GM12873 (cell line): ENCODE measurements at regions not wholly inside any gene's neighbourhood (a gene's known extent, or its start where the extent isn't known, plus 50 kb on each side); places are given as distances from the start of the nearest gene placed in this dataset.

Experiments used
- CTCF ChIP-seq: IDR thresholded peaks from 2 replicates; pipeline ENCODE4 v1.5.1; 2012; ENCODE audit warnings: low read depth, mild to moderate bottlenecking, moderate library complexity, low read length, control low read depth; ENCODE audit not compliant: insufficient read depth; ENCODE audit errors: missing control alignments

GRCh38 chr2:52463457-52463856 is 1304.1 kb upstream of the CHAC2 start:
- no peak for TF ChIP-seq CTCF

- no peak for TF ChIP-seq CTCF
Observed at GRCh38 chr2:52456561-52457377, 1310.8 kb upstream of the CHAC2 start.

- no peak for TF ChIP-seq CTCF
Observed at GRCh38 chr2:52454962-52455361, 1312.6 kb upstream of the CHAC2 start.

GRCh38 chr2:52452201-52452600 is 1315.4 kb upstream of the CHAC2 start:
- no peak for TF ChIP-seq CTCF

- no peak for TF ChIP-seq CTCF
Observed at GRCh38 chr2:52445686-52446085, 1321.9 kb upstream of the CHAC2 start.

GRCh38 chr2:52431352-52431760 is 1336.2 kb upstream of the CHAC2 start:
- no peak for TF ChIP-seq CTCF

- no peak for TF ChIP-seq CTCF
Observed at GRCh38 chr2:52429740-52430139, 1337.9 kb upstream of the CHAC2 start.
